ENCODE measurements at regions not wholly inside any gene's neighbourhood (a gene's known extent, or its start where the extent isn't known, plus 50 kb on each side); places are given as distances from the start of the nearest gene placed in this dataset.

GRCh38 chr13:50401049-50401505, 385.8 kb downstream of the KCNRG start:
- no peak for FAIRE-seq

GRCh38 chr13:50401721-50402465, 386.6 kb downstream of the KCNRG start:
- FAIRE-seq (no peak), DNase-seq (ENCODE audit: insufficient read length, low spot score) (no peak)
- no peak for TF ChIP-seq POLR2A (IDR thresholded peaks at IDR 0.05; ENCODE audit: low read depth, low read length)
- TF ChIP-seq PAX5 (IDR thresholded peaks at IDR 0.05; ENCODE audit: insufficient read depth, low read length, severe bottlenecking): no peak
- TF ChIP-seq POU2F2 (IDR thresholded peaks at IDR 0.05; ENCODE audit: low read depth, low read length): no peak
- no peak for TF ChIP-seq POLR2AphosphoS5 (IDR thresholded peaks at IDR 0.05; ENCODE audit: low read depth, low read length)
- TF ChIP-seq SPI1 (IDR thresholded peaks at IDR 0.05; ENCODE audit: low read depth, low read length): no peak
- no peak for TF ChIP-seq TAF1 (IDR thresholded peaks at IDR 0.05; ENCODE audit: low read depth, low read length)

More at GRCh38 chr13:50401049-50401505, 385.8 kb downstream of the KCNRG start:
- no peak for TF ChIP-seq POU2F2 (IDR thresholded peaks at IDR 0.05; ENCODE audit: low read depth, low read length)
- no peak for DNase-seq (ENCODE audit: insufficient read length, low spot score)

GRCh38 chr13:50403311-50403710, 388.1 kb downstream of the KCNRG start:
- FAIRE-seq: no peak
- no peak for DNase-seq (ENCODE audit: insufficient read length, low spot score)
- no peak for TF ChIP-seq SPI1 (IDR thresholded peaks at IDR 0.05; ENCODE audit: low read depth, low read length)
- TF ChIP-seq TAF1 (IDR thresholded peaks at IDR 0.05; ENCODE audit: low read depth, low read length): no peak

- no peak for FAIRE-seq
These were observed 388.9 kb downstream of the KCNRG start for GRCh38 chr13:50404116-50404515.

GRCh38 chr13:50404769-50405168, 389.5 kb downstream of the KCNRG start:
- TF ChIP-seq POLR2AphosphoS5 (IDR thresholded peaks at IDR 0.05; ENCODE audit: low read depth, low read length) (no peak), SPI1 (IDR thresholded peaks at IDR 0.05; ENCODE audit: low read depth, low read length) (no peak), POU2F2 (IDR thresholded peaks at IDR 0.05; ENCODE audit: low read depth, low read length) (no peak), TAF1 (IDR thresholded peaks at IDR 0.05; ENCODE audit: low read depth, low read length) (no peak), PAX5 (IDR thresholded peaks at IDR 0.05; ENCODE audit: insufficient read depth, low read length, severe bottlenecking) (no peak), POLR2A (IDR thresholded peaks at IDR 0.05; ENCODE audit: low read depth, low read length) (no peak)
- DNase-seq (ENCODE audit: insufficient read length, low spot score) (no peak), FAIRE-seq (no peak)

More at GRCh38 chr13:50404116-50404515, 388.9 kb downstream of the KCNRG start:
- no peak for DNase-seq (ENCODE audit: insufficient read length, low spot score)
- no peak for TF ChIP-seq POLR2AphosphoS5 (IDR thresholded peaks at IDR 0.05; ENCODE audit: low read depth, low read length)
- TF ChIP-seq POU2F2 (IDR thresholded peaks at IDR 0.05; ENCODE audit: low read depth, low read length): no peak
- no peak for TF ChIP-seq TAF1 (IDR thresholded peaks at IDR 0.05; ENCODE audit: low read depth, low read length)
- no peak for TF ChIP-seq PAX5 (IDR thresholded peaks at IDR 0.05; ENCODE audit: insufficient read depth, low read length, severe bottlenecking)
- no peak for TF ChIP-seq SPI1 (IDR thresholded peaks at IDR 0.05; ENCODE audit: low read depth, low read length)
- TF ChIP-seq POLR2A (IDR thresholded peaks at IDR 0.05; ENCODE audit: low read depth, low read length): no peak

- no peak for FAIRE-seq
- no peak for DNase-seq (ENCODE audit: insufficient read length, low spot score)
- no peak for TF ChIP-seq SPI1 (IDR thresholded peaks at IDR 0.05; ENCODE audit: low read depth, low read length)
- no peak for TF ChIP-seq PAX5 (IDR thresholded peaks at IDR 0.05; ENCODE audit: insufficient read depth, low read length, severe bottlenecking)
- no peak for TF ChIP-seq POLR2A (IDR thresholded peaks at IDR 0.05; ENCODE audit: low read depth, low read length)
- TF ChIP-seq POU2F2 (IDR thresholded peaks at IDR 0.05; ENCODE audit: low read depth, low read length): no peak
- no peak for TF ChIP-seq POLR2AphosphoS5 (IDR thresholded peaks at IDR 0.05; ENCODE audit: low read depth, low read length)
- TF ChIP-seq TAF1 (IDR thresholded peaks at IDR 0.05; ENCODE audit: low read depth, low read length): no peak
These were observed 391.6 kb downstream of the KCNRG start for GRCh38 chr13:50406831-50407230.

GRCh38 chr13:50408068-50408467, 392.8 kb downstream of the KCNRG start:
- TF ChIP-seq POU2F2 (IDR thresholded peaks at IDR 0.05; ENCODE audit: low read depth, low read length): no peak
- no peak for TF ChIP-seq POLR2A (IDR thresholded peaks at IDR 0.05; ENCODE audit: low read depth, low read length)
- no peak for TF ChIP-seq TAF1 (IDR thresholded peaks at IDR 0.05; ENCODE audit: low read depth, low read length)
- no peak for TF ChIP-seq SPI1 (IDR thresholded peaks at IDR 0.05; ENCODE audit: low read depth, low read length)
- no peak for TF ChIP-seq PAX5 (IDR thresholded peaks at IDR 0.05; ENCODE audit: insufficient read depth, low read length, severe bottlenecking)
- TF ChIP-seq POLR2AphosphoS5 (IDR thresholded peaks at IDR 0.05; ENCODE audit: low read depth, low read length): no peak
- FAIRE-seq (no peak), DNase-seq (ENCODE audit: insufficient read length, low spot score) (no peak)

- TF ChIP-seq SPI1 (IDR thresholded peaks at IDR 0.05; ENCODE audit: low read depth, low read length): no peak
- TF ChIP-seq TAF1 (IDR thresholded peaks at IDR 0.05; ENCODE audit: low read depth, low read length): no peak
- TF ChIP-seq POU2F2 (IDR thresholded peaks at IDR 0.05; ENCODE audit: low read depth, low read length): no peak
- no peak for TF ChIP-seq PAX5 (IDR thresholded peaks at IDR 0.05; ENCODE audit: insufficient read depth, low read length, severe bottlenecking)
- TF ChIP-seq POLR2A (IDR thresholded peaks at IDR 0.05; ENCODE audit: low read depth, low read length): no peak
- TF ChIP-seq POLR2AphosphoS5 (IDR thresholded peaks at IDR 0.05; ENCODE audit: low read depth, low read length): no peak
- no peak for DNase-seq (ENCODE audit: insufficient read length, low spot score)
- no peak for FAIRE-seq
These were observed 394.0 kb downstream of the KCNRG start for GRCh38 chr13:50409220-50409619.

GRCh38 chr13:50410921-50411746, 395.9 kb downstream of the KCNRG start:
- TF ChIP-seq SPI1 (IDR thresholded peaks at IDR 0.05; ENCODE audit: low read depth, low read length) (no peak), TAF1 (IDR thresholded peaks at IDR 0.05; ENCODE audit: low read depth, low read length) (no peak), PAX5 (IDR thresholded peaks at IDR 0.05; ENCODE audit: insufficient read depth, low read length, severe bottlenecking) (no peak), POLR2A (IDR thresholded peaks at IDR 0.05; ENCODE audit: low read depth, low read length) (no peak), POLR2AphosphoS5 (IDR thresholded peaks at IDR 0.05; ENCODE audit: low read depth, low read length) (no peak), POU2F2 (IDR thresholded peaks at IDR 0.05; ENCODE audit: low read depth, low read length) (no peak)
- FAIRE-seq (no peak), DNase-seq (ENCODE audit: insufficient read length, low spot score) (no peak)

Measured in GM12891 (cell line).